ENCODE measurements at regions not wholly inside any gene's neighbourhood (a gene's known extent, or its start where the extent isn't known, plus 50 kb on each side); places are given as distances from the start of the nearest gene placed in this dataset.

GRCh38 chr6:91420243-91420642 is 833.4 kb upstream of the MAP3K7 start:
- DNase-seq (ENCODE audit: low spot score), result no peak
- in situ Hi-C loops (cut with MboI; ENCODE audit: low pct_unique_long_range_greater_than_20kb, low sequenced_read_pairs, unreplicated experiment), result no loop called here
- no peak for TF ChIP-seq CTCF (IDR thresholded peaks at IDR 0.05; ENCODE audit: extremely low read depth, insufficient read depth, missing control alignments)

GRCh38 chr6:91415031-91415605 is 828.2 kb upstream of the MAP3K7 start:
- no peak for TF ChIP-seq CTCF (IDR thresholded peaks at IDR 0.05; ENCODE audit: extremely low read depth, insufficient read depth, missing control alignments)
- no peak for DNase-seq (ENCODE audit: low spot score)
- in situ Hi-C loops (cut with MboI; ENCODE audit: low pct_unique_long_range_greater_than_20kb, low sequenced_read_pairs, unreplicated experiment), result no loop called here

- DNase-seq (ENCODE audit: low spot score), result no peak
- in situ Hi-C loops (cut with MboI; ENCODE audit: low pct_unique_long_range_greater_than_20kb, low sequenced_read_pairs, unreplicated experiment), result no loop called here
- TF ChIP-seq CTCF (IDR thresholded peaks at IDR 0.05; ENCODE audit: extremely low read depth, insufficient read depth, missing control alignments), result no peak
Observed at GRCh38 chr6:91412532-91412931, 825.7 kb upstream of the MAP3K7 start.

GRCh38 chr6:91407706-91408105 is 820.8 kb upstream of the MAP3K7 start:
- in situ Hi-C loops (cut with MboI; ENCODE audit: low pct_unique_long_range_greater_than_20kb, low sequenced_read_pairs, unreplicated experiment), result no loop called here
- no peak for TF ChIP-seq CTCF (IDR thresholded peaks at IDR 0.05; ENCODE audit: extremely low read depth, insufficient read depth, missing control alignments)
- no peak for DNase-seq (ENCODE audit: low spot score)

- DNase-seq (ENCODE audit: low spot score), result no peak
- TF ChIP-seq CTCF (IDR thresholded peaks at IDR 0.05; ENCODE audit: extremely low read depth, insufficient read depth, missing control alignments), result no peak
- in situ Hi-C loops (cut with MboI; ENCODE audit: low pct_unique_long_range_greater_than_20kb, low sequenced_read_pairs, unreplicated experiment), result no loop called here
Observed at GRCh38 chr6:91392951-91393350, 806.1 kb upstream of the MAP3K7 start.

- in situ Hi-C loops (cut with MboI; ENCODE audit: low pct_unique_long_range_greater_than_20kb, low sequenced_read_pairs, unreplicated experiment), result no loop called here
- TF ChIP-seq CTCF (IDR thresholded peaks at IDR 0.05; ENCODE audit: extremely low read depth, insufficient read depth, missing control alignments), result no peak
- DNase-seq (ENCODE audit: low spot score), result no peak
Observed at GRCh38 chr6:91387290-91388059, 800.6 kb upstream of the MAP3K7 start.

Data from GM13977 (cell line).